NCI-H146 (cell line): ENCODE measurements at regions not wholly inside any gene's neighbourhood (a gene's known extent, or its start where the extent isn't known, plus 50 kb on each side); places are given as distances from the start of the nearest gene placed in this dataset.
A peak's percentile ranks its signal among the peaks of the same experiment; 100 is the strongest.

Experiments used
- DNase-seq: peaks from one replicate; lab custom pipeline; 2025; lab: John Stamatoyannopoulos, UW

GRCh38 chr15:39279311-39279710 lies 301.6 kb upstream of the THBS1 start:
- no peak for DNase-seq

- no peak for DNase-seq
Observed at GRCh38 chr15:39281094-39281493, 299.8 kb upstream of the THBS1 start.

- DNase-seq: no peak
Observed at GRCh38 chr15:39282663-39283208, 298.1 kb upstream of the THBS1 start.

GRCh38 chr15:39283531-39283930 lies 297.3 kb upstream of the THBS1 start:
- no peak for DNase-seq

GRCh38 chr15:39285071-39285470 lies 295.8 kb upstream of the THBS1 start:
- no peak for DNase-seq

- no peak for DNase-seq
Observed at GRCh38 chr15:39285663-39286062, 295.2 kb upstream of the THBS1 start.

- DNase-seq: no peak
Observed at GRCh38 chr15:39286706-39287105, 294.2 kb upstream of the THBS1 start.

GRCh38 chr15:39287322-39288195 lies 293.3 kb upstream of the THBS1 start:
- peak; percentile 54 for DNase-seq

- no peak for DNase-seq
Observed at GRCh38 chr15:39290711-39291435, 290.0 kb upstream of the THBS1 start.

GRCh38 chr15:39291690-39292089 lies 289.2 kb upstream of the THBS1 start:
- no peak for DNase-seq

GRCh38 chr15:39296955-39297354 lies 283.9 kb upstream of the THBS1 start:
- no peak for DNase-seq

GRCh38 chr15:39298271-39298962 lies 282.5 kb upstream of the THBS1 start:
- no peak for DNase-seq

GRCh38 chr15:39299486-39300267 lies 281.2 kb upstream of the THBS1 start:
- no peak for DNase-seq

- no peak for DNase-seq
Observed at GRCh38 chr15:39300451-39301153, 280.3 kb upstream of the THBS1 start.

GRCh38 chr15:39301589-39301999 lies 279.3 kb upstream of the THBS1 start:
- no peak for DNase-seq

- no peak for DNase-seq
Observed at GRCh38 chr15:39302936-39303335, 277.9 kb upstream of the THBS1 start.

- peak; percentile 3 for DNase-seq
Observed at GRCh38 chr15:39304201-39304841, 276.6 kb upstream of the THBS1 start.

GRCh38 chr15:39304931-39305728 lies 275.7 kb upstream of the THBS1 start:
- no peak for DNase-seq

- no peak for DNase-seq
Observed at GRCh38 chr15:39310633-39311032, 270.2 kb upstream of the THBS1 start.

- DNase-seq: no peak
Observed at GRCh38 chr15:39312984-39313383, 267.9 kb upstream of the THBS1 start.
